ENCODE measurements at regions not wholly inside any gene's neighbourhood (a gene's known extent, or its start where the extent isn't known, plus 50 kb on each side); places are given as distances from the start of the nearest gene placed in this dataset.
"Not testable (repeated sequence)": the region's sequence is repeated elsewhere in the genome, so short reads cannot be mapped to it uniquely, and the experiment has no call there.

DNA sequence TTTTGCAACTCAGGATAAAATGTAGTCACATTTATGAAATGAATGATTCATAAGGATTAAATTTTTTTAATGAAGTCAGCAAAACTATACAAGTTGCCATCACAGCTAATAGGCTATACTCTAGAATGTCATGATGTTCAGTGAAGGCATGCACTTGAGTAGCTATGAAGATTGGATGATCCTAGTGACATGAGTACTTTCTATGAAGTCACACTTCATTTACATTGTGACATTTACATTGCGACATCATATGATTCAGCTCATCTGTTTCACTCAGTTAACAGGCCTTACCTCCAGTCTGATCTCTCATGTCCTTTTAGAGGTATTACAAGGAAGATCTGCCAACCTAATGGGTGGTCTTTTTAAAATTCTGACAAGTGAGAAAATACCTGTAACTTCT is 82.7 kb upstream of the FGF13 start:
- intact Hi-C loops (cut with DNase I): no loop called here
- no peak for TF ChIP-seq POLR2A (IDR thresholded peaks at IDR 0.05)
- TF ChIP-seq CTCF (IDR thresholded peaks at IDR 0.05): no peak
- Histone ChIP-seq H3K27ac (no peak overlapping the region), H3K27me3 (no peaks in the 10 kb centered on the region), H3K4me1 (no peaks in the 10 kb centered on the region), H3K9me3 (no peaks in the 10 kb centered on the region), H3K4me3 (no peak overlapping the region), H3K36me3 (replicated peaks in 1 of 2; ENCODE audit: insufficient read depth in 1 of 2, low read depth in 2 of 2) (no peaks in the 10 kb centered on the region)
- WGBS, 2 donors: 86 to 100% methylated on average over 1 of the region's 1 CpG
- ATAC-seq: no peak
- DNase-seq: no peak

DNA sequence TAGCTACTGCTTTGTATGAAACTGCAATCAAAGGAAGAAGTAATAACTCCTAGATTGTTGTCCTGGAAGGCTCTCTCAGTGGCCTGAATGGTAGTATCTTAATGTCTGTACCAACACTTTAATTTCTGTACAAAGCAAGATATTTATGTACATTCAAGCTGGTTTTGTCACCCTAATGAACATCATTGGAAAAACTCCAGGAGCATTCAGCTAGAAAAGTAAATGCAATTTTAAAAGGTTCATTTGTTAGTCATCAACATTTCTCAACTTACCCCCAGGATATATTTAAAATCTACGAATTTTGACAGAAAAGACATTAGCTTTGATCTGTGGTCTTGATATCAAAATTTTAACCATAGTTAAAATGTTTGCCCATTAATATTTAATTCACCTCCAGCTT is 80.0 kb upstream of the FGF13 start:
- H3K4me1 ChIP-seq: no peaks in the 10 kb centered on the region
- ATAC-seq (no peak), DNase-seq (no peak)
- no peaks in the 10 kb centered on the region for H3K36me3 ChIP-seq (replicated peaks in 1 of 2; ENCODE audit: insufficient read depth in 1 of 2, low read depth in 2 of 2)
- H3K9me3 ChIP-seq: no peaks in the 10 kb centered on the region
- 0 to 14% methylated on average over 1 of the region's 1 CpG for WGBS, 2 donors
- TF ChIP-seq CTCF (IDR thresholded peaks at IDR 0.05): no peak
- TF ChIP-seq POLR2A (IDR thresholded peaks at IDR 0.05): no peak
- no peak overlapping the region for H3K27ac ChIP-seq
- intact Hi-C loops (cut with DNase I): no loop called here
- no peaks in the 10 kb centered on the region for H3K27me3 ChIP-seq
- H3K4me3 ChIP-seq: no peak overlapping the region

GRCh38 chrX:138788771-138789170 is 77.3 kb upstream of the FGF13 start:
- Histone ChIP-seq H3K4me3 (no peak overlapping the region), H3K27me3 (no peaks in the 10 kb centered on the region), H3K9me3 (no peaks in the 10 kb centered on the region), H3K27ac (no peak overlapping the region), H3K36me3 (replicated peaks in 1 of 2; ENCODE audit: insufficient read depth in 1 of 2, low read depth in 2 of 2) (no peaks in the 10 kb centered on the region), H3K4me1 (no peaks in the 10 kb centered on the region)
- no peak for DNase-seq
- no peak for TF ChIP-seq CTCF (IDR thresholded peaks at IDR 0.05)
- TF ChIP-seq POLR2A (IDR thresholded peaks at IDR 0.05): no peak
- intact Hi-C loops (cut with DNase I): no loop called here
- ATAC-seq: no peak

GRCh38 chrX:138778576-138778909 is 67.0 kb upstream of the FGF13 start:
- DNase-seq; H3K36me3 ChIP-seq (replicated peaks in 1 of 2; ENCODE audit: insufficient read depth in 1 of 2, low read depth in 2 of 2); H3K27ac ChIP-seq; H3K9me3 ChIP-seq; H3K27me3 ChIP-seq; H3K4me1 ChIP-seq; intact Hi-C loops (cut with DNase I); ATAC-seq; H3K4me3 ChIP-seq: not testable (repeated sequence)
- 25 to 53% methylated on average over 4 to 8 of the region's 14 CpGs for WGBS, 2 donors

DNA sequence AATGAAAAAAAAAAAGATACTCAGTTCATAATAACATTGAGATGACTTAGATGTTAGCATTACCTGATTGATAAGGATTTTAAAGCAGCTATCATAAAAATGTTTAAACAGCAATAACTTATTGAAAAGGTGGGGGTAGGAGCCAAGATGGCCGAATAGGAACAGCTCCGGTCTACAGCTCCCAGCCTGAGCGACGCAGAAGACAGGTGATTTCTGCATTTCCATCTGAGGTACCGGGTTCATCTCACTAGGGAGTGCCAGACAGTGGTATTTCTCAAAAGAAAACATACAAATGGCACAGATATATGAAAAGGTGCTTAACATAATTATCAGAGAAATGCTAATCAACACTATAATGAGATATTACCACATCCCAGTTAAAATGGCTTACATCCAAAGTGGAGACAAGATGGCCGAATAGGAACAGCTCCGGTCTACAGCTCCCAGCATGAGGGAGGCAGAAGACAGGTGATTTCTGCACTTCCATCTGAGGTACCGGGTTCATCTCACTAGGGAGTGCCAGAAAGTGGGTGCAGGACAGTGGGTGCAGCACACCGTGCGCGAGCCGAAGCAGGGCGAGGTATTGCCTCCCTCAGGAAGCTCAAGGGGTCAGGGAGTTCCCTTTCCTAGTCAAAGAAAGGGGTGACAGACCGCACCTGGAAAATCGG is 66.5 kb upstream of the FGF13 start:
- WGBS, 2 donors: 88 to 89% methylated on average over 14 of the region's 15 CpGs
- DNase-seq; ATAC-seq; H3K4me1 ChIP-seq; H3K27ac ChIP-seq; H3K27me3 ChIP-seq; H3K4me3 ChIP-seq; H3K36me3 ChIP-seq (replicated peaks in 1 of 2; ENCODE audit: insufficient read depth in 1 of 2, low read depth in 2 of 2); H3K9me3 ChIP-seq; intact Hi-C loops (cut with DNase I): not testable (repeated sequence)

DNA sequence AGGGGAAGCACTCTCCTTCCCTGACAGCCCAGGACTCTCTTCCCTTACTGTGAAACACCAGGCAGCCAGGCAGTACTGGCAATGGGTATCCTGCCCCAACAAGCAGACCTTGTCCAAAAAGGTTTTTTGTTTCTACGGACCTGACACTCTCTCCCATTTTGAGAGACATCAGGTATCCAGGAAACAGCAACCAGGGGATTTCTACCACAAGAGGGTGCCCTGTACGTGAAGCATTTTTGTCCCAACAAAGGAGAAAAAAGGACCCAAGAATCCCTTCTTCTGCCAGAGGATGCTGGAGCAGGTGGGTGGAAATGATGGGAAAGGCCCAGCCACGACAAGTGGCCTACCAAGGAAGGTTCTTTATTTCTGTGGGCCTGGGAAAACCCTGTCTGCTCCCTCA is 65.7 kb upstream of the FGF13 start:
- ATAC-seq: no peak
- no peak for TF ChIP-seq POLR2A (IDR thresholded peaks at IDR 0.05)
- TF ChIP-seq CTCF (IDR thresholded peaks at IDR 0.05): no peak
- WGBS, 2 donors: 63 to 71% methylated on average over 2 to 3 of the region's 3 CpGs
- Histone ChIP-seq H3K4me3 (no peak overlapping the region), H3K4me1 (no peaks in the 10 kb centered on the region), H3K9me3 (no peaks in the 10 kb centered on the region), H3K27ac (no peak overlapping the region), H3K27me3 (no peaks in the 10 kb centered on the region), H3K36me3 (replicated peaks in 1 of 2; ENCODE audit: insufficient read depth in 1 of 2, low read depth in 2 of 2) (no peaks in the 10 kb centered on the region)
- DNase-seq: no peak
- intact Hi-C loops (cut with DNase I): no loop called here
